ENCODE measurements at regions not wholly inside any gene's neighbourhood (a gene's known extent, or its start where the extent isn't known, plus 50 kb on each side); places are given as distances from the start of the nearest gene placed in this dataset.

GRCh38 chr15:98401029-98401428 lies 247.3 kb upstream of the IGF1R start:
- no peak for TF ChIP-seq CTCF (IDR thresholded peaks at IDR 0.05; ENCODE audit: low read length)
- TF ChIP-seq EZH2 (IDR thresholded peaks at IDR 0.05; ENCODE audit: borderline replicate concordance, low read length), result no peak
